ENCODE measurements at regions not wholly inside any gene's neighbourhood (a gene's known extent, or its start where the extent isn't known, plus 50 kb on each side); places are given as distances from the start of the nearest gene placed in this dataset.

DNA sequence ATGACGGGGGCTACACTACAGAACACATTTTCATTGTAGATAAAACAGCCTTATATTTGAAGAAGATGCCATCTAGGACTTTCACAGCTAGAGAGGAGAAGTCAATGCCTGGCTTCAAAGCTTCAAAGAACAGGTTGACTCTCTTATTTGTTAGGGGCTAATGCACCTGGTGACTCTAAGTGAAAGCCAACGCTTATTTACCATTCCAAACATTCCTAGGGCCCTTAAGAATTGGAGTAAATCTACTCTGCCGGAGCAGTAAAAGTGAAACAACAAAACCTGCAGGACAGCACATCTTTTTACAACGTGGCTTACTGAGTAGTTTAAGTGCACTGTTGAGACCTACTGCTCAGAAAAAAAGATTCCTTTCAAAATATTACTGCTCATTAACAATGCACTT lies 487.2 kb upstream of the SOX5 start:
- intact Hi-C loops (cut with DNase I): no loop called here
- TF ChIP-seq, protein P1, sequence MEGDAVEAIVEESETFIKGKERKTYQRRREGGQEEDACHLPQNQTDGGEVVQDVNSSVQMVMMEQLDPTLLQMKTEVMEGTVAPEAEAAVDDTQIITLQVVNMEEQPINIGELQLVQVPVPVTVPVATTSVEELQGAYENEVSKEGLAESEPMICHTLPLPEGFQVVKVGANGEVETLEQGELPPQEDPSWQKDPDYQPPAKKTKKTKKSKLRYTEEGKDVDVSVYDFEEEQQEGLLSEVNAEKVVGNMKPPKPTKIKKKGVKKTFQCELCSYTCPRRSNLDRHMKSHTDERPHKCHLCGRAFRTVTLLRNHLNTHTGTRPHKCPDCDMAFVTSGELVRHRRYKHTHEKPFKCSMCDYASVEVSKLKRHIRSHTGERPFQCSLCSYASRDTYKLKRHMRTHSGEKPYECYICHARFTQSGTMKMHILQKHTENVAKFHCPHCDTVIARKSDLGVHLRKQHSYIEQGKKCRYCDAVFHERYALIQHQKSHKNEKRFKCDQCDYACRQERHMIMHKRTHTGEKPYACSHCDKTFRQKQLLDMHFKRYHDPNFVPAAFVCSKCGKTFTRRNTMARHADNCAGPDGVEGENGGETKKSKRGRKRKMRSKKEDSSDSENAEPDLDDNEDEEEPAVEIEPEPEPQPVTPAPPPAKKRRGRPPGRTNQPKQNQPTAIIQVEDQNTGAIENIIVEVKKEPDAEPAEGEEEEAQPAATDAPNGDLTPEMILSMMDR (IDR thresholded peaks at IDR 0.05): no peak
- H3K27ac ChIP-seq: no peak overlapping the region
- H3K27me3 ChIP-seq: no peaks in the 10 kb centered on the region
- no peak overlapping the region for H3K4me3 ChIP-seq
- H3K9me3 ChIP-seq: no peaks in the 10 kb centered on the region
- H3K36me3 ChIP-seq: no peaks in the 10 kb centered on the region
- no peaks in the 10 kb centered on the region for H3K4me1 ChIP-seq
- DNase-seq (ENCODE audit: low spot score in 2 of 2): no peak

DNA sequence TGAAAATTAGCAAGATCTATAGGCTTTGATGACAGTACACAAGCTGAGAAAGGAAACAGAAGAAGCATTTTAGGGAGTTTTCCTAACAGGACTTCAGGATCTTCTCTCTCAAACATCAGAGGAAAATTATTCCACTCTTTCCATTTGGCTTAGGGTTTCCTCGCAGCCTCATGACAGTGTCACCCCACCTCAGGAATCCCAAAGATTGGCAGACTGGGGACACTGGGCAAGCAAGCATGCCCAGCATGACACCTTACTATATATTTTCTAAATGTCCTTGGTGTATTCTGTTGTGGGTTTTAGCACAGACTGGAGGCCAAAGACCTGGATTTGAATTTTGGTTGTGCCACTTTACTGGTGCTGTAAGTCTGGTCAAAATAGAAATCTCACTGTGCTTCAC lies 482.4 kb upstream of the SOX5 start:
- DNase-seq (ENCODE audit: low spot score in 2 of 2): no peak
- no peaks in the 10 kb centered on the region for H3K27me3 ChIP-seq
- TF ChIP-seq, protein P1 (IDR thresholded peaks at IDR 0.05): no peak
- H3K4me1 ChIP-seq: no peaks in the 10 kb centered on the region
- H3K4me3 ChIP-seq: no peak overlapping the region
- no peak overlapping the region for H3K27ac ChIP-seq
- intact Hi-C loops (cut with DNase I): no loop called here
- H3K9me3 ChIP-seq: no peaks in the 10 kb centered on the region
- no peaks in the 10 kb centered on the region for H3K36me3 ChIP-seq

DNA sequence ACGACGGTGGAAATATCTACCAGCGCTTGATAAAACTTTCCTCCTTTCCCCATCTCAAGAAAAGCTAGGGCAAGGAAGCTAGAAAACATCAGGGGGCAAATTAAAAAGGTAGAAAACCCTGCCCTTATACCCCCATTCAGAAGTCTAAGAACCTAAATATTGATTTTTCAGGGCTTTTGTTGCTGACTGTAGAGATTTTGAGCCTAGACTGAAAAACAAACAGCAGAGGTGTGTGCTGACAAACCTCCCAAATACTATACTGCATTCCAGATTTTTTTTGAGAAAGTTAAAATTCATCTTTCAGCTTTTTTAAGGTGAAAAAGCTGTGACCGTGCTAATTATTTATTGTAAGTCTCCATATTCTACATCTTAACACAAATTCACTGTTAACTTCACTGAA lies 478.3 kb upstream of the SOX5 start:
- Histone ChIP-seq H3K27me3 (no peaks in the 10 kb centered on the region), H3K27ac (no peak overlapping the region), H3K36me3 (no peaks in the 10 kb centered on the region), H3K9me3 (no peaks in the 10 kb centered on the region), H3K4me3 (no peak overlapping the region), H3K4me1 (peaks cover 0 to 8% of the 10 kb centered on the region in 2 donors)
- TF ChIP-seq, protein P1 (IDR thresholded peaks at IDR 0.05): no peak
- intact Hi-C loops (cut with DNase I): loop anchor here (5.0 to 10.0 kb wide), 3 partner anchors 60 to 135 kb away; no protein-coding TSS in a partner anchor
- DNase-seq (ENCODE audit: low spot score in 2 of 2): no peak

DNA sequence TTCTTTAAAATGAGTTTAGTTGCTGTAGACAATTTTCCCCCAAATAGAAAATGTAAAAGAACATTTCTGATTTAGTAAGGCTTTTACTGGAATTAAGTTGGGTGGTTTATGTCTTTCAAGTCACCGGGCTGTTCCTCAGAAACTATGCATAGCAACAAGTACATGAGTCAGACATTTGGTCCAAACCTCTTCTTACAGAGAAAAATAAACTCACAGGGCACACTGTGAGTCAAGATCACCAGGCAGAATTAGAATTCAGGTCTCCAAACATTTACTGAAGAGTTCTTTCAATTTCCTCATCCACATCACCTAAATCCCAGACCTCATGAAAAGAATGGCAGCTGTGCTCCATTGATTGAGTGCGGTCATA lies 476.1 kb upstream of the SOX5 start:
- Histone ChIP-seq H3K27ac (peak overlapping the region; percentile 61 to 72), H3K27me3 (no peaks in the 10 kb centered on the region), H3K9me3 (no peaks in the 10 kb centered on the region), H3K4me1 (peaks cover 0 to 8% of the 10 kb centered on the region in 2 donors), H3K36me3 (no peaks in the 10 kb centered on the region), H3K4me3 (no peak overlapping the region)
- no peak for DNase-seq (ENCODE audit: low spot score in 2 of 2)
- intact Hi-C loops (cut with DNase I): loop anchor here (5.0 to 10.0 kb wide), 3 partner anchors 62 to 137 kb away; no protein-coding TSS in a partner anchor
- TF ChIP-seq, protein P1 (IDR thresholded peaks at IDR 0.05): no peak

DNA sequence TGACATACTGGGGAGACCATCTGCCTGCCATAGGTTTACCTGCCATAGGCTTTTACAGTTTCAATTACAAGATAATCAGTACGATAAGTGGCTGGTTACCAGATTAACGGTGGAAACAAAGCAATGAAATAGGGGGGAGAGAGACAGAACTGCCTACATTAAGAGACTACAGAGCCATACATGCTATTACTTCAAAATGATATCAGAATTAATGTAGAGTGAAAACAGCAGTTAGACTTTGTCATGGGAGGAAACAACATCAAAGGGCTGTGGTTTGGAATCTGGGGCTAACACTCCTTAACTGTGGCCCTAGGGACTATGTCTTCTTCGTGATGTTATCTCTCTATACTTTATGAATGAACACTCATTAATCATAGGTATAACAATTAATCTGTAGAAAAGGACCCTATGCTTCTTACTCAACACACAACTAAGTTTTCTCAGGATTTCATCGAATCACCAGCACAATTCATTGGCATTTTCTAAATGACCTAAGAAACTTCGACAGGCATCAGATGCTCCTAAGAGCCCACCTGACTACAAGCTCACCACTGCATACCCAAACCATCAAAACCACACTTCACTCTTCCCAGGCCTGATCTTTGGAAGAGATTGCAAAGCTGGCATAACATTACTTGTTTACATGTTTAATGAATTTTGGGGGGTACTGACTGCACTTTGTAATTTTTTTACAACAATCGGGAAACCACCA lies 475.6 kb upstream of the SOX5 start:
- H3K4me3 ChIP-seq: no peak overlapping the region
- intact Hi-C loops (cut with DNase I): loop anchor here (5.0 to 10.0 kb wide), 3 partner anchors 62 to 137 kb away; no protein-coding TSS in a partner anchor
- no peaks in the 10 kb centered on the region for H3K9me3 ChIP-seq
- DNase-seq (ENCODE audit: low spot score in 2 of 2): no peak
- TF ChIP-seq, protein P1 (IDR thresholded peaks at IDR 0.05): no peak
- no peaks in the 10 kb centered on the region for H3K36me3 ChIP-seq
- H3K4me1 ChIP-seq: peaks cover 0 to 8% of the 10 kb centered on the region in 2 donors
- H3K27ac ChIP-seq: peak overlapping the region; percentile 61 to 67
- H3K27me3 ChIP-seq: no peaks in the 10 kb centered on the region

All from ascending aorta (tissue), 2 donors.